HL-60/S4 treated with retinoic acid at 250 ng/mL for 4 days and 3 days (cell line): ENCODE measurements at regions not wholly inside any gene's neighbourhood (a gene's known extent, or its start where the extent isn't known, plus 50 kb on each side); places are given as distances from the start of the nearest gene placed in this dataset.
"Not testable (repeated sequence)": the region's sequence is repeated elsewhere in the genome, so short reads cannot be mapped to it uniquely, and the experiment has no call there.

Experiments used
- in situ Hi-C: fragments of 300-500 bp; cut with MboI; formaldehyde crosslinking; loops from 2 replicates; pipeline ENCODE4 v1.7.0; 2022; ENCODE audit warnings: low sequenced_read_pairs

DNA sequence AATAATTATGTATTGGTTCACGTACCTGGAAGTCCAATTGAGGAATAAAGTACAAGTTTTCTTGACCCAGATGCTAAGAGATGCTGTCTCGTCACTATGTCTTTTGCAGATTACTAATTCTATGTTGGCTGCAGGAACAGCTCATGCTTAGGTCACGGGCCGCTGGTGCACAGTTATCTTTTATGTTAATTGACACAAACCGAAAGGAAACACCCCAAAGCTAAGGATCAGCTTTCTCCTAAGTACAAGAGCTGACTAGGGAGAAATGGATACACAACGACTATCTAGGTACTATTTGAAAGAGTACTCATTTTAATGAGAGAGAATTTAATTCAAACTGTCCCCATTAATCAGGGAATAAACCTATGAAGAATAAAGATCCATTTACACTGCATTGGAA, 217.7 kb upstream of the SLC35G4 start:
- in situ Hi-C loops: no loop called here

DNA sequence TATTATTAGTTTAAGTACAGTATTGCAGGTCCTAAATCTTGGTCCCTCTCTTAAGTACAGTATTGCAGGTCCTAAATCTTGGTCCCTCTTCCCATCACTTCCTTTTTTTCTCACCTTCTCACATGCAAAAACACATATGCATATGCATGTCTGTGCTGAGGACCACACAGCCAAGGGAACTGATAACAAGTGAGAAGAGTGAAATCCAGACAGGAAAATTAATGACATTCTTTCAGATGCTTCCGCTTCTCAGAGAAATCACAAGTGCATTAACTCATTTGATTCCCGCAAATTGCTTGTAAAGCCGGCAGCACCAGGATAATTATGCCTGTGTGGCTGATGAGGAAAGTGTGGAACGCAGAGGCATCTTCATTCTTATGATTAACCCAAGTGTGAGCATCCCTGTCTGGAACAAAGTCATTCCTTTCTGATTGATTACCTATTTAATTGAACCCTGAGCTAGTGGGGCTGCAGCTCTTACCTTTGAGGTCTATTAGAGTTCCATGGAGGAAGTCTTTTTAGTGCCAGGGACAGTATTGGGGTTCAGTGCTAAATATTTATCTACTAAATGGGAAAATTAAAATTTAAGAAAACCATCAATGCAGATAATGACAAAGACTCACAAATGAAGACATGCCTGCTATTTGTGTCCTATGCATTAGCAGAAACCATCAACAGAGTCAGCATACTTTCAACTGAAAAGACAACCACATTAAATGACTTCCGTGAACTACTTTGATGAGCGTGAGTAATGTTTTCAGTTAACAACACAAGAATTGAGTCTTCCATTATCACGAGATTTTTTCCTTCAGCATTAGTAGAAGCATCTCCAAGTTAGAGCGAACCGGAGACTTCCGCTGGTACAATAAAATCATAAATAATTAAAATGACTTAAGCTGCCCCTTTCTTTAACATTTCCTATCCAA, 220.4 kb upstream of the SLC35G4 start:
- in situ Hi-C loops: no loop called here

DNA sequence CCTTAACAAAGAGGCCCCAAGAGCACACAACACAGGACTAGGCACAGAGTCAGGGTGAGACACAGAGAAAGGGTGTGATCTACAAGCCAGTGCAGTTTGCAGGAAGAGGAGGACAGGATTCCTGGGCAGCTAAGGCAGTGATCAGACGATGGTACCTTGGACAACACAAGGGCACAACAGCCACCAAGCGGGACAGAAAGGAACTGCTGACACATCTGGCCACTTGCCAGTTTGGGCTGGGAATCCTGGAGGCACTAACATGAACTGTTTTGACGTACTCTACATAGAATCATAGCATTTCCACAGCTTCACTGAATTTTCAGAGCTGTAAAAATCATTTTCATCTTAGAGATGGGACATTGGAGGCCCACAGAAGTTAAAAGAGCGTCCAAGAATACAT, 221.5 kb upstream of the SLC35G4 start:
- in situ Hi-C loops: no loop called here

DNA sequence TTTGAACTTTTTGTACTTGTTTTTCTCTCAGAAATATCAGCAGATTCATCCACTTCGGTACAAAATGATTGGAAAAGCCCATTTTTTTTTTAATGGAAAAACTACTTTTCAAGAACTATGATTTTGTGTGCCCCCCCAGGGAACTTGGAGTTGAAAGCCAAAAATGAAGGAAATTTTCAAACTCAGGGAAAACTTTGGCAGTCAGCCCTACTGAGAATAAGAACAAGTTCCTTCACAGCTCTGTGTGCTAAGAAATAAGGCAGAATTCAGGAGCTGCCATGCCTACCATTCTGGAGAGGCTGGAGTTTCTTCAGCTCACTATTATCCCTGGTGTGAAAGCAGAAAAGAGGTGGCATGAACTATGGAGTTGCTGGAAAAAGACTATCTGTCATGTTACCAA, 226.0 kb upstream of the SLC35G4 start:
- in situ Hi-C loops: no loop called here

DNA sequence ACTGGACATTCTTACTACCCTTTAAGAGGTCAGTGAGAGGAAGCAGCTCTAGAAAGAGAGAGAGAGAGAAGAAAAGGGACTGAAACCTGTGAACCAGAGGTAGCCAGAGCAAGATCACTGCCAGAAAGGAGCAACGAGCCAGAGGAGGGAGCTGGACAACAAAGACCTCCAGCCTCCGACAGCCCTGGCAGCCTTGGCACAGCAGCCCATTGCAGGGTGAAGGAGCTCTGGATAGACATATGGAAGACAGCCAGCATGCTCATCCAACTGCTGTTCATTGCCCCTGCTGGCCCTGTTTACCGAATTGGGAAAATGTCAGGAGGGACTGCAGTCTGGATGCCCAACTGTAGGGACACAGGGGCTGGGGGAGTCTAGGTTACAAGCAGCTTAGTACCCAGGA, 228.4 kb upstream of the SLC35G4 start:
- in situ Hi-C loops: no loop called here

DNA sequence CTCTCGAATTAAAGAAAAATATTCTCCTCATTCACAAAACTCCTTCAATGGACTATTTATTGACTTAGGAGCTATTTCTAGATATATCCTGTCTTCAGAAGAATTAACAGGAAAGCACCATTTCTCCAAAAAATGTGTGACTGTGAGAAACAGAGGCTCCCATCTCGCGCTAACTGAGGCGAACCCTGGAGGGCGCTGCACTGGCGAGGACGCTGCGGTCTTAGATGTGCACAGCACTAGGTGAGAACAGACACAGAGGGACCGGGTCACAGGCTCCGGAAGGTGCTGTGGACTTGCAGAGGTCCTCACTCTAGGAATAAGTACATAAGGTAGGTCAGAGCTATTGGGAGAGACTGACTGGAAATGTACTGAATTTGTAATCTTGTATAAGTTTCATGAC, 229.7 kb upstream of the SLC35G4 start:
- in situ Hi-C loops: no loop called here

DNA sequence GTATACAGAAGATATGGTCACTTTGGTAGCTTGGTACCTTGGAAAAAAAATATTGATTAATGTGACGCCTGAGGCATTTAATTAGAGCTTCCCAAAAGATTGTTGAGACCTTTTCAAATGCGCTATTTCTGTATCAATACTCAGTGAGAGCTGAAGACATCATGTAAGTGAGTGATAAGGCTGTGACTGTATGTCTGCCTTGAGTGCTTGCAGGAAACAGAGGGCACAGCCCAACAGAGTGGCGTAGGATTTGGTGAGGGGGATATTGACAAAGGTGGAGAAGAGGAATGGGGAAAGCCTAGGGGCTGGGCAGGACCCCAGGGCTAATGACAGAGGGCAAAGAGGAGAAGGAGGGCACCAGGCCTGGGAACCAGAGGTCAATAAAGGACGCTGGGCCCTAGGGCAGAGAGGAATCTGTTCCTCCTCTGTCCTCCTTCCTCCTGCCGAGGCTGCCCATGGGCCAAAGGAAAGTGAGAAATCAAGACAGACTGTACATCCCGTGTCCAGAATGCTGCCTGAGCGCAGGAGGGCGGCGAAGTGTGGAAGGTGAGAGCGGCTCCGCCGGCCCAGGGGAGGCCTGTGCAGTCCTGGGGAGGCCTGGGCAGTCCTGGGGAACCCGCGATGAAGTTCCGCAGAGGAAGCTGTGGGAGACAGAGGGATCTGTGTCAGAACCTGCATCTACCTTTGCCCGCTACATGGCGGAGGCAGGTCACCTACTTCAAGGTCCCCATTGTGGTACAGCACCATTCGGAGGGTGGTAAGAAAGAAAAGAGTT, 228.6 kb upstream of the PIEZO2 start:
- in situ Hi-C loops: no loop called here

DNA sequence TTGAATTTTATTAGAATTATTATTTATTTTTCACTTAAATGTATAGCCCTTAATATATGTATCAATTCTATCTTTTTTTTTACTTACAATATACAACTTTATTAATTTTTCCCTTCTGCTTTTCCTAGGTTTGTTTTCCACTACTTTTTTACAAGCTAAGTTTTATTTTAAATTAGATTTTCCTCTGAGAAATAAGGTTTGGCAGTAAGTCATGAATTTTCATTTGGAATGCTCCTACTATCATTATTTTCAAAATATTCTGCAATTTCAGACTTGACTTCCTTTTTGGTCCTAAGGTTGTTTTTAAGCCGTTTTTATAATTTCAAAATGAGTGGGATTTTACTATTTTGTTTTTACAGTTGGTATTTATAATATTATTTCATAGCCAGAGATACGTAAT, 222.8 kb upstream of the PIEZO2 start:
- in situ Hi-C loops: no loop called here

DNA sequence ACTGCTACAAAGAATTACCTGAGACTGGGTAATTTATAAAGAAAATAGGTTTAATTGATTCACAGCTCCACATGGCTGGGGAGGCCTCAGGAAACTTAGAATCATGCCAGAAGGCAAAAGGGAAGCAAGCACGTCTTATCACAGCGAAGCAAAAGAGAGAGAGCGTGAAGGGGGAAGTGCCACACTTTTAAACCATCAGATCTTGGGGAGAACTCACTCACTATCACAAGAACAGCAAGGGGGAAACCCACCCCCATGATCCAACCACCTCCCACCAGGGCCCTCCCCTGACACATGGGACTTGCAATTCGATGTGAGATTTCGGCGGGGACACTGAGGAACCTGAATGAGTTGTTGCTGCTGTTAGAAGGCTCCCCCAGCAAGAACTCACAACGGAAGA, 220.2 kb upstream of the PIEZO2 start:
- in situ Hi-C loops: no loop called here

DNA sequence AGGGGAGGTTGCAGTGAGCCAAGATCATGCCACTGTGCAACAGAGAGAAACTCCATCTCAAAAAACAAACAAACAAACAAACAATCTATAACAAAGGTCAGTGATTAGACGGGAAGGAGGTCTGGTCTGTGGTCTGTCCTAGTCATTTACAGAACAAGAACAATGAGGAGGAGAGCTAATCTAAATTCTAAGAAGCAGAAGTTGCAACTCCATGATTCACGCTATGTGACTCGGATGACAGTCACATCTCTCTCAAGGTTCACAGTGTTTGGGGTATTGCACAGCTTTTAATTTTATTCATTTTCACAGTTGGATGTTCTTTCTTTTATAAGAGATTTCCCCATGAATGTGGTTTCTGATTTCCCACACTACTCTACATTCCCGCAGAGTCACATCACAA, 218.7 kb upstream of the PIEZO2 start:
- in situ Hi-C loops: no loop called here

DNA sequence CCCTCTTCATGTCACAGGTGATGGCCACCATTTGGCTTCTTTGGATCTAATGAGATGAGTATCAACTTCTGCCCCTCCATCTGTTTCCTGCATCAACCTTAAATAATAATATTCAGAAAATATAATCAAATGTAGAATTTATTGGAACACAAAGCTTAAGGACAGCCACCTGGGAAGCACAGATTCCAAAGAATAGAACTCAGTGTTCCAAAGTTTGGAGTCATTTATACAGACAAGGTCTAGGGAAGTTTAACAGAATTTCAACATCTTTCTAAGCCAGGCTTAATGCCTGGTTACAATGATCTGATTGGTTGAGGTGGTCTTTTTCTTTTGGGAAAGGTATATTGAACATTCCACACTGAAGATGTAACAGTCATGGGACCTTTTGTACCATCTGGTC, 218.0 kb upstream of the PIEZO2 start:
- in situ Hi-C loops: no loop called here

DNA sequence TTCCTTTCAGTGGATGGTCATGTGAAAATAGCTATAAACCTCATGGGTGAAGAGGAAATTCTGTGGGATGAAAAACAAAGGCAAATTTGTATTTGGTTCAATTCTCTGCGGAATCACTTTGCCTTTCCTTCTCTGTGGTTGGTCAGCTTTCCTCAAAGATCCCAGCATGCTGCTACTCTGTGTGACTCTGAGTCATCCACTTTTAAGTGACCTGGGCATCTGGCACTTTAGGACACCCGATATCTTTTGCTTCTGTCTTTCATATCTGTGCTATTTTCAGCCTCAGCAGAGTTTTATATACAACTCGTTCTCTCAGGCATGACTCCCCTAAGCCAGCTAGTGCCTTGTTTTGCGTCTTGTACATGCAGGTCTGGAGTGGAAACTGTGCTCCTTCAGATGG, 217.0 kb upstream of the PIEZO2 start:
- in situ Hi-C loops: no loop called here

DNA sequence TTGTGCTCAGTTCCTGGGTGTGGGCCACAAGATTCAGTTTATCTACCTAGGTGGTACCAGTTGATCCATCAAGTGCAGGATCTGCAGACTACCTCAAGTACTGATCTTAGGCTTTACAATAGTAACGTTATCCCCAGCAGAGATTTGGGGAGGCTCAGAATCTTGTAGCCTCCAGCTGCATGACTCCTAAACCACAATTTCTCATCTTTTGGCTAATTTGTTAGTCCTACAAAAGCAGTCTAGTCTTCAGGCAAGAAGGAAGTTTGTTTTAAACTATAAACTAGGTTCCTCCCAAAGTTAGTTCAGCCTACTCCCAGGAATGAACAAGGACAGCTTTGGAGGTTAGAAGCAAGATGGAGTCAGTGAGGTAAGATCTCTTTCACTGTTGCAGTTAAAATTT, 213.5 kb upstream of the PIEZO2 start:
- in situ Hi-C loops: no loop called here

DNA sequence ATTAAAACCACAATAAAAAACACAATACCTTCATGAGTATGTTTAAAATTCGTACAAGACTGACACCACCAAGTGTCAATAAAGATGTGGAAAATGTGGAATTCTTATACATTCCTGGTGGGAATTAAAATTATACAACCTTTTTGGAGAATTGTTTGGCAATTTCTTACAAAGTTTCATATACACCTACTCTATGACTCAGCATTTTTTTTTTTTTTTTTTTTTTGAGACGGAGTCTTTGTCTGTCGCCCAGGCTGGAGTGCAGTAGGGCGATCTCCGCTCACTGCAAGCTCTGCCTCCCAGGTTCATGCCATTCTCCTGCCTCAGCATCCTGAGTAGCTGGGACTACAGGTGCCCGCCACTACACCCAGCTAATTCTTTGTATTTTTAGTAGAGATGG, 212.5 kb upstream of the PIEZO2 start:
- in situ Hi-C loops: not testable (repeated sequence)

DNA sequence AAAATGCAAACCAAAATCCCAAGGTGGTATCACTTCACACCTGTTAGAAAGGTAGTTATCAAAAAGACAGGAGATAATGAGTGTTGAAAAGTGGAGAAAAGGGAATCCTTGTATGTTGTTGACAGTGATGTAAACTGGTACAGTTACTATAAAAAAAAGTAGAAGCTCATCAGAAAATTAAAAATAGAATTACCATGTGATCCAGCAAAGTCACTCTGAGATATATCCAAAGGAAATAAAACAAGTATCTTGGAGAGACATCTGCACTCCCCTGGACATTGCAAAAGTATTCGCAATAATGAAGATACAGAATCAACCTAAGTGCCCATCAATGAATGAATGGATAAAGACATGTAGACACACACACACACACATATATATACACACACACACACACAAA, 208.3 kb upstream of the PIEZO2 start:
- in situ Hi-C loops: no loop called here

DNA sequence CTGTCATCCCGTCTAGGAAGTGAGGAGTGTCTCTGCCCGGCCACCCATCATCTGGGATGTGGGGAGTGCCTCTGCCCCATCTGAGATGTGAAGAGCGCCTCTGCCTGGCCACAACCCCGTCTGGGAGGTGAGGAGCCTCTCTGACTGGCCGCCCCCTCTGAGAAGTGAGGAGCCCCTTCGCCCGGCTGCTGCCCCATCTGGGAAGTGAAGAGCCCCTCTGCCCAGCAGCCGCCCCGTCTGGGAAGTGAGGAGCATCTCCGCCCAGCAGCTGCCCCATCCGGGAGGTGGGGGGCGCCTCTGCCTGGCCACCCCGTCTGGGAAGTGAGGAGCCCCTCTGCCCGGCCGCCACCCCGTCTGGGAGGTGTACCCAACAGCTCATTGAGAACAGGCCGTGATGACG, 195.2 kb upstream of the PIEZO2 start:
- in situ Hi-C loops: not testable (repeated sequence)

DNA sequence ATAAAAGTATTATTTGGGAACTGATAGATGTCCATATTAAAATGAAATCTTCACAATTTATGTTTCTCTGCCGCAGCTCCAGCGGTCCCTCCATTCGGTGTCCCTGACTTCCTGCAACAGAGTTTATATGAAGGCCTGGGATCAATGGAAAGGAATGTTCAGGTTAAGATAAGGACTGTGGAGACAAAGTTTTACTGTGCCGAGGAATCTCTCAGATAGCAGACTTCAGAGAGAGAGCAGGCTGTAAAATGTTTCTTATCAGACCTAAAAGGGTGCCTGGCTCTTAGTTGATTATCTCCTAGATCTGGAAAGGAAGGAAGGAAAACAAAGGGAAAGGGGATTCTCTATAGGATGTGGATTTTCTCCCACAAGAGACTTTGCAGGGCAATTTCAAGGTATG, 193.7 kb upstream of the PIEZO2 start:
- in situ Hi-C loops: no loop called here

DNA sequence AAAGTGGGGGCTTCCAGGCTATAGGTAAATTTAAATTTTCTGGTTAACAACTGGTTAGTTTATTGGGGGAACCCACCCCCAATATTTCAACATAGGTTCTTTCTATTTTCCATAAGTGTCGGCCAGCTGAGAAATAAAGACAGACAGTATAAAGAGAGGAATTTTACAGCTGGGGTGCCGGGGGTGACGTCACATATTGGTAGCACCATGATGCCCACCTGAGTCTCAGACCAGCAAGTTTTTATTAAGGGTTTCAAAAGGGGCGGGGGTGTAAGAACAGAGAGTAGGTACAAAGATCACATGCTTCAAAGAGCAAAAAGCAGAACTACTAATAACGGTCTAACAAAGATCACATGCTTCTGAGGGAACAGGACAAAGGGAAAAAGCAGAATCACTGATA, 192.7 kb upstream of the PIEZO2 start:
- in situ Hi-C loops: not testable (repeated sequence)

DNA sequence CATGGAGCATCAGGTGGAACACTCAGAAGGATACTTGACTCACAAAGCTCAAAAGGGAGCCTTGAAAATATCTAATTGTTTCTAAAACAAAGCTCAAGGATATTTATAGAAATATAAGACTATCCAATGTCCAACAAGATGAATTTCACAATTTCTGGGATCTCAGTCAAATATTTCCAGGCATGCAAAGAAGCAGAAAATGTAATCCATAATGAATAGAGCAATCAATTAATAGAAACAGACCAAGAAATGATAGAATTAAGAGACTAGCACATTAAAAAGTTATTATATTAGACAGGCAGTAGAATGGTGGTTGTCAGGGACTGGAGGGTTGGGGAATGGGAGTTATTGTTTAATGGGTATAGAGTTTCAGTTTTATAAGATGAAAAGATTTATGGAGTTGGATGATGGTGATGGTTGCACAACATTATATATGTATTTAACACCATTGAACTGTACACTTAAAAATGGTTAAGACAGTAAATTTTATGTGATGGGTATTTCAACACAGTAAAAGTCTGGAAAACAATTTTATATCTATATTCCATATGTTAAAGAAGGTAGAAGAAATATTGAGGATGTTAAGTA, 189.9 kb upstream of the PIEZO2 start:
- in situ Hi-C loops: no loop called here

DNA sequence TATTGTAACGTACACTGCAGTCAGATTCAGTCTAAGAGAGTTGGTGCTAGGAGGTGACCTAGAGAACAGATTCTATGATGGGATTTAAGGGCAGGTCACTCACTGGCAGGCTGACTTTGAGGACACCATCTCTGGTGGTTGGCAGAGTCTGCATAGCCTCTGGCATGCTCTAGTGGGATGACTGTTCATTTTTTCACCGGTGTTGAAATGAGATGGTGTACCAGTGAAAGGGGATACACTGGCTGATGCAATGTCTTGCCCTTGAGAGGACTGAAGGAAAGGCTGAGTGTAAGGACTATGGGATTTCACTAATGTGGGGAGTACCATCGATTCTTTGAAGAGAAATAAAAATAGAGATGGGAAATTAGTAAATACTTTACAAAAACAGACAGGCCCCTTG, 186.9 kb upstream of the PIEZO2 start:
- in situ Hi-C loops: no loop called here

DNA sequence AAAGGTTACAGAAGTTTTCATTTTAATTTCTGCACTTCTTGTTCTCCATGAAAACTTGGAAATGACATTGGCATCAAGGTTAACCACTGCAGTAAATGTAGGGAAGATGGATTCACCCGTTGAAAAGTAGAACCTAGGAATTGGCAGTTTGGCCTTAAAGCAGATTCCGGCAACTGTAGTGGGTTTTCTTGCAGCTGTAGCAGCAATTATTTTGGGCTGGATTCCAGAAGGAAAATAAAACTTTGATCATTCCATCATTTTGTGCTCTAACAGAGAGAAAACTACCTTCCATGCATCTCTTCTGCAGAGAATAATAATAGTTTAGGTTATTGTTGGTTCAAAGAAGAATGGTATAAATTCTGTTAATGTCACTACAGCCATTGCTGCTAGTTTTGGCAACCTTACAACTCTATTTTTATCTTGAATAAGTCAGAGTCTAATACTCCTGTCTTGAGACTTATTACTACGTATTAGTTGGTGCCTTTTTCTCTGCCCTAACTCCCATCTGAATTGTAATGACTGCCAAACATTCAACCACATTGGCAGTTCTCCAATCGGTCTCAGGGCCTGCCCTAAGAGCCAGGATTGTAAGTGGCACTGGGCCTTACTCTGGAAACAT, 178.1 kb upstream of the PIEZO2 start:
- in situ Hi-C loops: no loop called here
